AG09319 (cell line): ENCODE measurements at regions not wholly inside any gene's neighbourhood (a gene's known extent, or its start where the extent isn't known, plus 50 kb on each side); places are given as distances from the start of the nearest gene placed in this dataset.

Source experiments
- DNase-seq: peaks from one replicate; pipeline ENCODE4 v3.0.0-alpha.2; 2010; ENCODE audit warnings: low read depth; ENCODE audit errors: extremely low read depth
- TF ChIP-seq, protein P1 (sequence below): IDR thresholded peaks from 2 replicates; pipeline ENCODE4 v1.5.1; 2011; ENCODE audit warnings: low read depth, mild to moderate bottlenecking, inconsistent platforms, low read length, moderate library complexity

DNA sequence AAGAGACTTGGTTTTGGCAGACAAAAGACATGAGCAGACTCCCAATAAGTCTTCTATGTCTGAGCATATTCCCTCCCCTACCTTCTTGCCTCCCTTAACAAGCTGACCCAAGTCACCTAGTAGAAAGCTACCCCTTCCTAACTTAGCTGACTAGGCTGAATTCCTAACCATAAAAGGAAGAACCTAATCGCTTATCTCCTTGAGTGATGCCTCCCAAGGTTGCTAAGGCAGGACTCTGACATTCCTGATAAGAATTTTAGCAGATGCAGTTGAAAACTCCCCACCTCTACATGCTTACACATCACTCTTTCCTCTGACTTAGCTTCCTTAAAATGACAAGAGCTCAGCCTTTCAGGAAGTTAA is 704.7 kb upstream of the MBL2 start:
- no peak for DNase-seq
- TF ChIP-seq, protein P1, sequence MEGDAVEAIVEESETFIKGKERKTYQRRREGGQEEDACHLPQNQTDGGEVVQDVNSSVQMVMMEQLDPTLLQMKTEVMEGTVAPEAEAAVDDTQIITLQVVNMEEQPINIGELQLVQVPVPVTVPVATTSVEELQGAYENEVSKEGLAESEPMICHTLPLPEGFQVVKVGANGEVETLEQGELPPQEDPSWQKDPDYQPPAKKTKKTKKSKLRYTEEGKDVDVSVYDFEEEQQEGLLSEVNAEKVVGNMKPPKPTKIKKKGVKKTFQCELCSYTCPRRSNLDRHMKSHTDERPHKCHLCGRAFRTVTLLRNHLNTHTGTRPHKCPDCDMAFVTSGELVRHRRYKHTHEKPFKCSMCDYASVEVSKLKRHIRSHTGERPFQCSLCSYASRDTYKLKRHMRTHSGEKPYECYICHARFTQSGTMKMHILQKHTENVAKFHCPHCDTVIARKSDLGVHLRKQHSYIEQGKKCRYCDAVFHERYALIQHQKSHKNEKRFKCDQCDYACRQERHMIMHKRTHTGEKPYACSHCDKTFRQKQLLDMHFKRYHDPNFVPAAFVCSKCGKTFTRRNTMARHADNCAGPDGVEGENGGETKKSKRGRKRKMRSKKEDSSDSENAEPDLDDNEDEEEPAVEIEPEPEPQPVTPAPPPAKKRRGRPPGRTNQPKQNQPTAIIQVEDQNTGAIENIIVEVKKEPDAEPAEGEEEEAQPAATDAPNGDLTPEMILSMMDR, result no peak

DNA sequence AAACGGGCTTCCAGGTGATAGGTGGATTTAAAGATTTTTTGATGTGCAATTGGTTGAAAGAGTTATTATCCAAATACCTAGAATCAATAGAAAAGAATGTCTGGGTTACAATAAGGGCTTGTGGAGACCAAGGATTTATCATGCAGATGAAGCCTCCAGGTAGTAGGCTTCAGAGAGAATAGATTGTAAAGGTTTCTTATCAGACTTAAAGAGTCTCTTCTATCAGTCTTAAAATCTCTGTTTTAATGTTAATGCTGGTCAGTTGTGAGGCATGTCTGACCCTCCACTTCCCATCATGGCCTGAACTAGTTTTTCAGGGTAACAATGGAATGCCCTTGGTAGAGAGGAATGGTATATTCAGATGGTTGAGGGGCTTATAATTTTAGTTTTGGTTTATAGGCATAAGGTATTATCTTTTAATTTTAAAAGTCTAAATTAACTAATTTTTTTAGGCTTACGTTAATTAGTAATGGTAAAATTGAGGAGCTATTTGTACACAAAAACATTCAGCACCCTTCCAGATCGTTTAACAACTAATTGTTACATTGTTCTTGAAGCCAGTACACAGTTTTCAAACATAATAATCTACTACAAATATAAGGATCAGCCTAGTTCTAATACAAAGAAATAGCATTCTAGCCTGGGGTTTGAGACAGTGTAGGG is 704.2 kb upstream of the MBL2 start:
- TF ChIP-seq, protein P1, result no peak
- no peak for DNase-seq

DNA sequence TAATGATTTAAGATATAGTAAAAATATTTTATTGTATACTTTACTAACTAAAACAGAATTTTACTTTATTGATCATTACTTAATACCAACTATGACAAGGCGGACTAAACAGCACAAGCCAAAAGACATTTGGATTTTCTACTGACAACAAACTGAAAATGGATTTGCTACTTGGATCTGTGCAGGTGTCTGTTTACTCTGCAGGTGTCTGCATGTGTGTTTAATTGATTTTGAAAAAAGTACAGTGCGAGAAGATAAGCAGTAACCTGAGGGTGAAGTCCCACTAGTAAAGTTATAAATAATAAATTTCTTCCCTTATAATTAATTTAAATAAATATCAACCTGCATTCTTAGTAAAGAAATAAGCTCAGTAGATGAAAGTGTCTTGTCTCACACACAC is 696.8 kb upstream of the MBL2 start:
- DNase-seq, result no peak
- TF ChIP-seq, protein P1, result no peak

DNA sequence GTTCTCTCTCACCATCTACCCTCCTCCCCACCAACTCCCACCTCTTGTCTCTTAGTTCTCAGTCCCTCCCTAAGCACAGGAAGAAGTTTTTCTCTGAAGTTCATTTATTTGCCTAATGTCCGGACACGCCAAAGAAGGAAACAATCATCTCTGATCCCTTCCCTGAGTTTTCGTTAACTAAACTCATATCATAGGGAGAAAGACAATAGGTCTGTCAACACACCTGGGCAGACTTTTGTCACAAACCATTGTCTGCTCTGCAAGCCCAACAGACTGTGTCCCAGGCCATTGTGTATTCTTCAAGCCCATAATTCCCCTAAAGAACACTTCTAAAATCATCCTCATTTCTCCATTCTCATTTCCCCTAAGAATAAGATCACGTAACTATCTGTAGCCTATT is 691.0 kb upstream of the MBL2 start:
- no peak for DNase-seq
- TF ChIP-seq, protein P1, result no peak

DNA sequence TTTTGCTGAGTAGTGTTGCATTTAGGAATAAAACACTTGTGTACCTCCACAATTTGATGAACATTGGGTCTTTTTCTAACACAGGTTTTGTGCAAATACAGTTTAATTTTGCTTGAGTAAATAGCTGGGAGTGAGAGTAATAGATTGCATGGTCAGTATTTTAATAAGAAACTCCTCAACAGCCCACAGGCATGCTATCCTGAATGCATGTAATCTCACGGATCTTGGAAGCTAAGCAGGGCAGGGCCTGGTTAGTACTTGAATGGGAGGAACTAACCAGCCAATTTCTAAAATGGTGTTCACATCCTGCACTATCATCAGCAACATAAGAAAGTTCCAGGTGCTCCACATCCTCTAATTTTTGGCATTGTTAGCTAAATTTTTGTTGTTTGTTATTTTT is 685.4 kb upstream of the MBL2 start:
- no peak for DNase-seq
- TF ChIP-seq, protein P1, result no peak

DNA sequence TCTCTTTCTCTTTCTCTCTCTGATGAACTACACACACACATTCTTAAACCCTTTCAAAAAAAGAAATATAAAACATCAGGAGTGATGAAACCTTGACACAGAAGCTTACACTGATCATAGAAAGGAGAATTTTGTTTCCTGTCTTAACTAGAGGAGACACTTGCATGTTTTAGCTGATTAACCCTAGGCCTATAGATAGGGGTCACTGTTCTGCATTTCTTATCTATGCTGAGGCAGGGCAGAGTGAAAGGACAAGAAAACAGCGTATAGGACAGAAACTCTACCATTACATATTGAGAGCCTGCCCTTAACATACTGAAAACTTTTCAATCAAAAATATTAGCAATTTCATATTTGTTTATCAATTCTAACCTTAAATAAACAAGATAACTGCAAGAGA is 680.6 kb upstream of the MBL2 start:
- DNase-seq, result no peak

DNA sequence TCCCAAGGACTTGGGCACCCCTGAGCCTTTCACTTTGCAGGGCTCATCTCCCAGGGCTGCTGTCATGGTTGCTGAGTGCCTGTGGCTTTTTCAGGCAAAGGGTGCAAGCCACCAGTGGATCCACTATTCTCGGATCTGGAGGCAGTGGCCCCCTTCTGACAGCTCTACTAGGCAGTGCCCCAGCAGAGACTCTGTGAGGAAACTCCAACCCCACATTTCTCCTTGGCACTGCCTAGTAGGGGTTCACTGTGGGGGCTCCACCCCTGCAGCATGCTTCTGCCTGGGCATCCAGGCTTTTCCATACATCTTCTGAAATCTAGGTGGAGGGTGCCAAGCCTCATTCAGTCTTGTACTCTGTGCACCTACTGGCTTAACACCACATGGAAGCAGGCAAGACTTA is 675.0 kb upstream of the MBL2 start:
- no peak for DNase-seq
- TF ChIP-seq, protein P1, result no peak

More for the DNA sequence above, 680.6 kb upstream of the MBL2 start:
- TF ChIP-seq, protein P1, result no peak
